H1 (cell line): ENCODE measurements at regions not wholly inside any gene's neighbourhood (a gene's known extent, or its start where the extent isn't known, plus 50 kb on each side); places are given as distances from the start of the nearest gene placed in this dataset.

ENCODE experiments used
- CTCF ChIA-PET: fragments of 300-600 bp; sonication (Branson Sonifier 250); formaldehyde crosslinking; loops from one replicate; lab custom pipeline; 2021; ENCODE audit not compliant: partially characterized antibody; lab: Charles Lee
- POLR2A ChIA-PET: fragments of 300-600 bp; sonication (Branson Sonifier 250); formaldehyde crosslinking; loops from one replicate; lab custom pipeline; 2021; ENCODE audit warnings: inconsistent platforms; ENCODE audit not compliant: partially characterized antibody; lab: Charles Lee
- DNase-seq, 2 experiments: peaks; one replicate each; pipeline versions ENCODE4 v3.0.0 to v3.0.0-alpha.2; 2010 to 2022; ENCODE audit warnings: low spot score in 2 of 2, low read depth in 1 of 2, mixed read lengths in 1 of 2
- FAIRE-seq: peaks from 2 replicates; lab custom pipeline; 2011; peaks lifted over from hg19 to GRCh38; lab: Jason Lieb, UNC
- H2AFZ ChIP-seq: 2 replicates; pipeline ENCODE4 v1.8.1; 2012; ENCODE audit warnings: low read length, inconsistent platforms
- H2AK5ac ChIP-seq: 2 replicates; pipeline ENCODE4 v1.6.1; 2013; ENCODE audit warnings: low read depth, low read length
- H2BK120ac ChIP-seq: replicated peaks from 2 replicates; pipeline ENCODE3; 2013; ENCODE audit warnings: low read depth, low read length, inconsistent platforms
- H2BK12ac ChIP-seq: 2 replicates; pipeline ENCODE4 v1.6.1; 2013; ENCODE audit warnings: low read depth, low read length
- H2BK15ac ChIP-seq: 2 replicates; pipeline ENCODE4 v1.6.1; 2013; ENCODE audit warnings: low read length
- H2BK20ac ChIP-seq: 2 replicates; pipeline ENCODE4 v1.6.1; 2013; ENCODE audit warnings: low read length
- H2BK5ac ChIP-seq: 2 replicates; pipeline ENCODE4 v1.6.1; 2013; ENCODE audit warnings: low read depth, low read length
- H3K14ac ChIP-seq: 2 replicates; pipeline ENCODE4 v1.6.1; 2013; ENCODE audit warnings: inconsistent platforms; ENCODE audit not compliant: insufficient read length
- H3K18ac ChIP-seq: 2 replicates; pipeline ENCODE4 v1.6.1; 2013; ENCODE audit warnings: low read length; ENCODE audit errors: extremely low read depth
- H3K23ac ChIP-seq: 2 replicates; pipeline ENCODE4 v1.6.1; 2013; ENCODE audit warnings: inconsistent platforms; ENCODE audit not compliant: insufficient read length
- H3K23me2 ChIP-seq: 2 replicates; pipeline ENCODE4 v1.6.1; 2013; ENCODE audit warnings: low read depth, low read length
- H3K27ac ChIP-seq: 2 replicates; pipeline ENCODE4 v1.6.1; 2011; ENCODE audit warnings: low read depth, low read length, inconsistent platforms
- H3K27me3 ChIP-seq, 4 experiments: replicated peaks in 1 of 4; 1 replicate in 1 of 4; 2 replicates in 3 of 4; pipeline versions ENCODE4 v1.6.1 to v1.8.1; 2011 to 2013; ENCODE audit warnings: low read length in 3 of 4, mild to moderate bottlenecking in 3 of 4, inconsistent platforms in 2 of 4, mixed read lengths in 2 of 4, moderate library complexity in 1 of 4; ENCODE audit not compliant: control insufficient read depth in 3 of 4, insufficient read depth in 3 of 4; ENCODE audit errors: extremely low read depth in 1 of 4
- H3K36me3 ChIP-seq, 4 experiments: 2 replicates each; pipeline versions ENCODE4 v1.6.1 to v1.8.1; 2011 to 2013; ENCODE audit warnings: mild to moderate bottlenecking in 4 of 4, low read length in 3 of 4, moderate library complexity in 2 of 4, control low read depth in 1 of 4, inconsistent platforms in 1 of 4; ENCODE audit not compliant: insufficient read depth in 4 of 4, control insufficient read depth in 2 of 4
- H3K4ac ChIP-seq: replicated peaks from 2 replicates; pipeline ENCODE3; 2013; ENCODE audit warnings: low read length, low read depth, mixed read lengths, inconsistent platforms; ENCODE audit not compliant: insufficient read length
- H3K4me1 ChIP-seq, 4 experiments: replicated peaks in 1 of 4; 1 replicate in 1 of 4; 2 replicates in 3 of 4; pipeline versions ENCODE4 v1.6.1 to v1.8.1; 2011 to 2013; ENCODE audit warnings: low read length in 3 of 4, inconsistent platforms in 2 of 4, mixed read lengths in 1 of 4; ENCODE audit not compliant: insufficient read depth in 4 of 4, control insufficient read depth in 3 of 4
- H3K4me2 ChIP-seq, 2 experiments: 2 replicates each; pipeline versions ENCODE4 v1.6.1 to v1.8.1; 2011 to 2013; ENCODE audit warnings: low read depth in 2 of 2, low read length in 2 of 2, control low read depth in 1 of 2, inconsistent platforms in 1 of 2, mild to moderate bottlenecking in 1 of 2; ENCODE audit not compliant: insufficient read depth in 1 of 2
- H3K4me3 ChIP-seq, 4 experiments: fragments of 200-600, 300-600 bp in 1 of 4; sonication (generic), shearing (Covaris generic), sonication (Bioruptor Twin) in 1 of 4; 2 replicates each; pipeline versions ENCODE4 v1.5.1 to v1.8.1; 2011 to 2016; ENCODE audit warnings: low read length in 4 of 4, low read depth in 3 of 4, control low read depth in 2 of 4, inconsistent platforms in 2 of 4, mild to moderate bottlenecking in 2 of 4, mixed read lengths in 1 of 4, moderate library complexity in 1 of 4; ENCODE audit not compliant: insufficient read depth in 2 of 4; ENCODE audit errors: extremely low read depth in 1 of 4
- H3K56ac ChIP-seq: replicated peaks from 2 replicates; pipeline ENCODE3; 2013; ENCODE audit warnings: low read depth, mild to moderate bottlenecking, mixed read lengths, low read length, inconsistent platforms; ENCODE audit not compliant: insufficient read length
- H3K79me1 ChIP-seq: 2 replicates; pipeline ENCODE4 v1.6.1; 2013; ENCODE audit warnings: low read depth, low read length, control low read depth
- H3K79me2 ChIP-seq, 2 experiments: 2 replicates each; pipeline versions ENCODE4 v1.6.1 to v1.8.1; 2012 to 2013; ENCODE audit warnings: low read length in 2 of 2, mild to moderate bottlenecking in 2 of 2, inconsistent platforms in 1 of 2; ENCODE audit not compliant: insufficient read depth in 2 of 2, control insufficient read depth in 1 of 2
- H3K9ac ChIP-seq, 4 experiments: replicated peaks in 1 of 4; 1 replicate in 1 of 4; 2 replicates in 3 of 4; pipeline versions ENCODE4 v1.6.1 to v1.8.1; 2011 to 2013; ENCODE audit warnings: low read depth in 3 of 4, low read length in 3 of 4, control low read depth in 2 of 4, mild to moderate bottlenecking in 2 of 4, moderate library complexity in 2 of 4, inconsistent platforms in 1 of 4; ENCODE audit errors: extremely low read depth in 1 of 4
- H3K9me3 ChIP-seq, 2 experiments: 2 replicates each; pipeline versions ENCODE4 v1.6.1 to v1.8.1; 2012 to 2013; ENCODE audit warnings: mild to moderate bottlenecking in 2 of 2, moderate library complexity in 2 of 2, control low read depth in 1 of 2, inconsistent platforms in 1 of 2, low read depth in 1 of 2, low read length in 1 of 2, mixed read lengths in 1 of 2; ENCODE audit not compliant: insufficient read depth in 2 of 2
- H4K20me1 ChIP-seq, 2 experiments: replicated peaks in 1 of 2; 2 replicates each; pipeline versions ENCODE3 to v1.8.1; 2011 to 2013; ENCODE audit warnings: inconsistent platforms in 2 of 2, low read length in 2 of 2, mild to moderate bottlenecking in 1 of 2; ENCODE audit not compliant: insufficient read depth in 2 of 2, control insufficient read depth in 1 of 2
- H4K5ac ChIP-seq: 2 replicates; pipeline ENCODE4 v1.6.1; 2013; ENCODE audit warnings: low read length, low read depth, mixed read lengths, inconsistent platforms; ENCODE audit not compliant: insufficient read length
- H4K8ac ChIP-seq: 2 replicates; pipeline ENCODE4 v1.8.0; 2013; ENCODE audit warnings: mild to moderate bottlenecking, moderate library complexity, low read length, inconsistent platforms; ENCODE audit not compliant: insufficient read depth; ENCODE audit errors: extremely low read depth
- H4K91ac ChIP-seq: replicated peaks from 2 replicates; pipeline ENCODE3; 2013; ENCODE audit warnings: low read length, mixed read lengths, inconsistent platforms; ENCODE audit not compliant: insufficient read length
- ASH2L ChIP-seq: fragments of 200-600, 300-600 bp; sonication (generic); IDR thresholded peaks from one replicate; pipeline ENCODE4 v1.7.1; 2017; ENCODE audit warnings: low read length
- BACH1 ChIP-seq: IDR thresholded peaks from 2 replicates; pipeline ENCODE4 v1.6.1; 2012; ENCODE audit warnings: low read length, improper control_type of control experiment
- CBX8 ChIP-seq: fragments of 300-800, 300-1000 bp; sonication (generic); IDR thresholded peaks from 2 replicates; pipeline ENCODE4 v1.7.1; 2016; ENCODE audit warnings: low read depth, low read length, borderline replicate concordance
- CHD1 ChIP-seq: IDR thresholded peaks from 2 replicates; pipeline ENCODE4 v1.6.1; 2012; ENCODE audit warnings: low read depth, low read length, improper control_type of control experiment
- CREB1 ChIP-seq: IDR thresholded peaks from 2 replicates; pipeline ENCODE4 v1.6.1; 2012; ENCODE audit warnings: inconsistent platforms
- CTBP2 ChIP-seq: IDR thresholded peaks from 2 replicates; pipeline ENCODE4 v1.7.0; 2011; ENCODE audit warnings: borderline replicate concordance, mild to moderate bottlenecking, moderate library complexity, mixed read lengths, low read length; ENCODE audit not compliant: insufficient read depth, insufficient read length
- EZH2 ChIP-seq: fragments of 200-600 bp; sonication (generic); IDR thresholded peaks from 2 replicates; pipeline ENCODE4 v1.7.1; 2012; ENCODE audit warnings: low read depth, mild to moderate bottlenecking, moderate library complexity, low read length, inconsistent platforms; ENCODE audit not compliant: severe bottlenecking
- FOSL1 ChIP-seq: IDR thresholded peaks from 2 replicates; pipeline ENCODE4 v1.6.1; 2011; ENCODE audit warnings: mild to moderate bottlenecking, low read depth, low read length, moderate library complexity; ENCODE audit not compliant: insufficient read depth
- GTF2F1 ChIP-seq: IDR thresholded peaks from 2 replicates; pipeline ENCODE4 v1.6.1; 2012; ENCODE audit warnings: low read depth, low read length, improper control_type of control experiment, borderline replicate concordance
- JUN ChIP-seq: IDR thresholded peaks from 2 replicates; pipeline ENCODE4 v1.6.1; 2011; ENCODE audit warnings: low read depth, mild to moderate bottlenecking, improper control_type of control experiment, low read length
- PHF8 ChIP-seq: fragments of 200-600 bp; sonication (generic); conservative IDR thresholded peaks from 2 replicates; pipeline ENCODE4 v1.7.1; 2012; ENCODE audit warnings: low read depth, mild to moderate bottlenecking, inconsistent platforms, low read length, moderate library complexity
- POLR2A ChIP-seq, 2 experiments: IDR thresholded peaks; 1 replicate in 1 of 2; 2 replicates in 1 of 2; pipeline ENCODE4 v1.6.1; 2011; ENCODE audit warnings: low read depth in 2 of 2, low read length in 2 of 2, mild to moderate bottlenecking in 2 of 2; ENCODE audit errors: control extremely low read depth in 1 of 2
- POLR2AphosphoS5 ChIP-seq: IDR thresholded peaks from 2 replicates; pipeline ENCODE4 v1.6.1; 2011; ENCODE audit warnings: low read depth, low read length
- SIN3A ChIP-seq, 2 experiments: IDR thresholded peaks in 1 of 2; conservative IDR thresholded peaks in 1 of 2; 2 replicates each; pipeline ENCODE4 v1.6.1; 2011 to 2012; ENCODE audit warnings: low read length in 2 of 2, improper control_type of control experiment in 1 of 2, low read depth in 1 of 2, mild to moderate bottlenecking in 1 of 2
- SIRT6 ChIP-seq: IDR thresholded peaks from one replicate; pipeline ENCODE4 v1.7.1; 2012; ENCODE audit warnings: low read length, inconsistent platforms
- WGBS, 2 experiments: shearing (Covaris generic) in 1 of 2; methylation state at CpG; one replicate each; pipeline versions ENCODE4 v1.1.6 to v1.1.7; 2013 to 2015; ENCODE audit warnings: low lambda C conversion rate in 2 of 2, mixed read lengths in 2 of 2, inconsistent platforms in 1 of 2, low coverage in 1 of 2, missing lambda C conversion rate in 1 of 2; ENCODE audit not compliant: insufficient replicate concordance in 2 of 2, insufficient coverage in 1 of 2, insufficient read length in 1 of 2; ENCODE audit errors: extremely low coverage in 1 of 2, missing lambda C conversion rate in 1 of 2; 5-methylcytosine and 5-hydroxymethylcytosine counted together

GRCh38 chr2:237258615-237259014 lies 155.3 kb downstream of the COL6A3 start:
- H2BK15ac ChIP-seq = no peak overlapping the region
- H4K91ac ChIP-seq = no peak overlapping the region
- H3K9me3 ChIP-seq = no peaks in the 10 kb centered on the region
- H3K36me3 ChIP-seq = no peaks in the 10 kb centered on the region
- H3K4me3 ChIP-seq = no peak overlapping the region
- H3K4me1 ChIP-seq = peaks cover 0 to 4% (median 0%) of the 10 kb centered on the region in 4 experiments; a peak in 1 of 7 replicates
- FAIRE-seq (no peak), DNase-seq (no peak)
- ChIA-PET POLR2A (no interaction called here), CTCF (interaction anchor here (0.8 to 4.2 kb wide), 9 partner anchors 8 to 193 kb away, joined by 3 to 21 read pairs (median 4); no protein-coding TSS in a partner anchor)
- H2AK5ac ChIP-seq = no peak overlapping the region
- no peak overlapping the region for H2BK120ac ChIP-seq
- H2AFZ ChIP-seq = no peak overlapping the region
- H4K20me1 ChIP-seq = no peaks in the 10 kb centered on the region
- H2BK5ac ChIP-seq = no peak overlapping the region
- H2BK12ac ChIP-seq = 0 out of 2 replicates have a peak overlapping the region, but pooled peaks have one; percentile 30
- H4K5ac ChIP-seq = no peak overlapping the region
- H2BK20ac ChIP-seq = no peak overlapping the region
- H3K79me1 ChIP-seq = no peaks in the 10 kb centered on the region
- TF ChIP-seq FOSL1 (no peak), CHD1 (no peak), CTBP2 (no peak), POLR2AphosphoS5 (no peak), SIRT6 (no peak), CBX8 (no peak), POLR2A (IDR thresholded peaks at IDR 0.05; ENCODE audit: control extremely low read depth in 1 of 2, low read depth in 2 of 2, low read length in 2 of 2) (no peak), GTF2F1 (no peak), SIN3A (conservative IDR thresholded peaks at IDR 0.05 in 1 of 2, IDR thresholded peaks at IDR 0.05 in 1 of 2; ENCODE audit: low read depth in 1 of 2, low read length in 2 of 2) (no peak), JUN (no peak), BACH1 (no peak), CREB1 (no peak), PHF8 (no peak), ASH2L (no peak), EZH2 (no peak)
- H3K14ac ChIP-seq = no peak overlapping the region
- no peak overlapping the region for H3K23ac ChIP-seq
- H3K23me2 ChIP-seq = no peaks in the 10 kb centered on the region
- H3K4ac ChIP-seq = no peak overlapping the region
- no peak overlapping the region for H3K18ac ChIP-seq
- no peaks in the 10 kb centered on the region for H3K27me3 ChIP-seq
- H3K9ac ChIP-seq = no peak overlapping the region
- H3K4me2 ChIP-seq = no peak overlapping the region
- H3K27ac ChIP-seq = no peak overlapping the region
- no peak overlapping the region for H3K56ac ChIP-seq
- 0 out of 2 replicates have a peak overlapping the region, but pooled peaks have one; percentile 4 for H4K8ac ChIP-seq
- WGBS, 2 experiments = 83% methylated on average over 4 of the region's 4 CpGs; no CpG with 5 or more reads in 1 of the 2 experiments
- H3K79me2 ChIP-seq = no peaks in the 10 kb centered on the region
